Gastroesophageal sphincter (tissue), 4 donors: ENCODE measurements at regions not wholly inside any gene's neighbourhood (a gene's known extent, or its start where the extent isn't known, plus 50 kb on each side); places are given as distances from the start of the nearest gene placed in this dataset.
"Not testable (repeated sequence)": the region's sequence is repeated elsewhere in the genome, so short reads cannot be mapped to it uniquely, and the experiment has no call there.

Source experiments
- ATAC-seq: fragments of 150-250 bp; one replicate; pipeline ENCODE4 v1.9.1; 2016; ENCODE audit warnings: mild to moderate bottlenecking, moderate library complexity
- H3K27ac ChIP-seq, 4 donors: fragments of 200-600 bp; sonication (generic) in 3 of 4; 1 replicate in 3 of 4; 2 replicates in 1 of 4; pipeline ENCODE4 v1.5.1; 2016 to 2019
- H3K27me3 ChIP-seq: fragments of 200-600 bp; sonication (generic); one replicate; pipeline ENCODE4 v1.5.1; 2019
- H3K36me3 ChIP-seq, 2 donors: fragments of 200-600 bp; sonication (generic); one replicate each; pipeline ENCODE4 v1.5.1; 2019; ENCODE audit warnings: control low read depth in 1 of 2
- H3K4me1 ChIP-seq, 3 donors: fragments of 200-600 bp; sonication (generic); 1 replicate in 2 of 3; 2 replicates in 1 of 3; pipeline ENCODE4 v1.5.1; 2016 to 2019; ENCODE audit warnings: control low read depth in 2 of 3
- H3K4me3 ChIP-seq, 2 donors: fragments of 200-600 bp; sonication (generic); one replicate each; pipeline ENCODE4 v1.5.1; 2019; ENCODE audit warnings: mild to moderate bottlenecking in 1 of 2, moderate library complexity in 1 of 2
- H3K9me3 ChIP-seq, 3 donors: fragments of 200-600 bp; sonication (generic); one replicate each; pipeline ENCODE4 v1.5.1; 2017 to 2019; ENCODE audit warnings: control low read depth in 2 of 3
- CTCF ChIP-seq, 4 experiments: fragments of 200-600 bp in 2 of 4; fragments of 450-650 bp in 2 of 4; sonication (generic) in 1 of 4; IDR thresholded peaks; one replicate each; pipeline ENCODE4 v1.5.1; 2017 to 2019; ENCODE audit warnings: antibody characterized with exemption in 4 of 4, mild to moderate bottlenecking in 2 of 4, moderate library complexity in 2 of 4
- EP300 ChIP-seq: sonication (generic); formaldehyde crosslinking; IDR thresholded peaks from one replicate; pipeline ENCODE4 v1.6.1; 2017; ENCODE audit warnings: antibody characterized with exemption, mild to moderate bottlenecking
- POLR2A ChIP-seq, 2 donors: fragments of 450-650 bp; IDR thresholded peaks; one replicate each; pipeline ENCODE4 v1.6.1; 2017; ENCODE audit warnings: antibody characterized with exemption in 2 of 2, mild to moderate bottlenecking in 2 of 2, moderate library complexity in 1 of 2
- POLR2AphosphoS5 ChIP-seq: sonication (generic); formaldehyde crosslinking; IDR thresholded peaks from one replicate; pipeline ENCODE4 v1.6.1; 2017; ENCODE audit warnings: antibody characterized with exemption
- WGBS, 2 donors: methylation state at CpG; one replicate each; pipeline ENCODE4 v1.1.5; 2018; ENCODE audit warnings: low coverage in 1 of 2; 5-methylcytosine and 5-hydroxymethylcytosine counted together

- not testable (repeated sequence) for H3K4me1 ChIP-seq, H3K27me3 ChIP-seq, H3K9me3 ChIP-seq, ATAC-seq, H3K27ac ChIP-seq, H3K36me3 ChIP-seq, H3K4me3 ChIP-seq
- WGBS, 2 donors: 67% methylated on average over 1 of the region's 3 CpGs; no CpG with 5 or more reads in 1 of the 2 donors
Measured at GRCh38 chr6:142998739-142999138, 53.8 kb upstream of the HIVEP2 start.

GRCh38 chr6:143000811-143001210 is 55.8 kb upstream of the HIVEP2 start:
- 53 to 92% methylated on average over 3 of the region's 3 CpGs for WGBS, 2 donors
- TF ChIP-seq POLR2A (IDR thresholded peaks at IDR 0.05) (no peak), CTCF (IDR thresholded peaks at IDR 0.05) (no peak), POLR2AphosphoS5 (no peak)

GRCh38 chr6:143002686-143003085 is 57.7 kb upstream of the HIVEP2 start:
- H3K27me3 ChIP-seq: no peaks in the 10 kb centered on the region
- no peaks in the 10 kb centered on the region for H3K36me3 ChIP-seq
- no peak overlapping the region for H3K27ac ChIP-seq
- no peak overlapping the region for H3K4me3 ChIP-seq
- H3K4me1 ChIP-seq: no peaks in the 10 kb centered on the region
- WGBS, 2 donors: 72 to 80% methylated on average over 4 to 7 of the region's 7 CpGs
- no peaks in the 10 kb centered on the region for H3K9me3 ChIP-seq
- TF ChIP-seq POLR2AphosphoS5 (no peak), CTCF (IDR thresholded peaks at IDR 0.05) (no peak), EP300 (no peak), POLR2A (IDR thresholded peaks at IDR 0.05) (no peak)
- ATAC-seq: no peak

More at GRCh38 chr6:143000811-143001210, 55.8 kb upstream of the HIVEP2 start:
- Histone ChIP-seq H3K4me1 (no peaks in the 10 kb centered on the region), H3K27me3 (no peaks in the 10 kb centered on the region), H3K36me3 (no peaks in the 10 kb centered on the region), H3K4me3 (no peak overlapping the region), H3K27ac (no peak overlapping the region), H3K9me3 (no peaks in the 10 kb centered on the region)
- ATAC-seq: no peak

- Histone ChIP-seq H3K36me3 (no peaks in the 10 kb centered on the region), H3K4me3 (no peak overlapping the region), H3K4me1 (no peaks in the 10 kb centered on the region), H3K9me3 (no peaks in the 10 kb centered on the region), H3K27me3 (no peaks in the 10 kb centered on the region), H3K27ac (no peak overlapping the region)
- no peak for ATAC-seq
- TF ChIP-seq POLR2A (IDR thresholded peaks at IDR 0.05) (no peak), EP300 (no peak), CTCF (IDR thresholded peaks at IDR 0.05) (no peak)
- 40 to 79% methylated on average over 1 to 7 of the region's 7 CpGs for WGBS, 2 donors
Measured at GRCh38 chr6:143003676-143004075, 57.0 kb upstream of the AIG1 start.

GRCh38 chr6:143005816-143006215 is 54.9 kb upstream of the AIG1 start:
- no peak overlapping the region for H3K27ac ChIP-seq
- ATAC-seq: no peak
- H3K27me3 ChIP-seq: no peaks in the 10 kb centered on the region
- WGBS, 2 donors: 62 to 87% methylated on average over 3 to 4 of the region's 4 CpGs
- TF ChIP-seq POLR2A (IDR thresholded peaks at IDR 0.05): no peak
- no peak for TF ChIP-seq EP300
- no peak for TF ChIP-seq POLR2AphosphoS5
- no peak for TF ChIP-seq CTCF (IDR thresholded peaks at IDR 0.05)
- no peak overlapping the region for H3K4me3 ChIP-seq
- no peaks in the 10 kb centered on the region for H3K9me3 ChIP-seq
- no peaks in the 10 kb centered on the region for H3K4me1 ChIP-seq
- H3K36me3 ChIP-seq: no peaks in the 10 kb centered on the region

GRCh38 chr6:143006787-143007186 is 53.9 kb upstream of the AIG1 start:
- Histone ChIP-seq H3K4me1 (no peaks in the 10 kb centered on the region), H3K27ac (no peak overlapping the region), H3K9me3 (no peaks in the 10 kb centered on the region), H3K36me3 (no peaks in the 10 kb centered on the region), H3K27me3 (no peaks in the 10 kb centered on the region), H3K4me3 (no peak overlapping the region)
- 82 to 87% methylated on average over 3 to 4 of the region's 4 CpGs for WGBS, 2 donors
- TF ChIP-seq EP300 (no peak), POLR2A (IDR thresholded peaks at IDR 0.05) (no peak), POLR2AphosphoS5 (no peak), CTCF (IDR thresholded peaks at IDR 0.05) (no peak)
- ATAC-seq: no peak
